ENCODE measurements at regions not wholly inside any gene's neighbourhood (a gene's known extent, or its start where the extent isn't known, plus 50 kb on each side); places are given as distances from the start of the nearest gene placed in this dataset.

DNA sequence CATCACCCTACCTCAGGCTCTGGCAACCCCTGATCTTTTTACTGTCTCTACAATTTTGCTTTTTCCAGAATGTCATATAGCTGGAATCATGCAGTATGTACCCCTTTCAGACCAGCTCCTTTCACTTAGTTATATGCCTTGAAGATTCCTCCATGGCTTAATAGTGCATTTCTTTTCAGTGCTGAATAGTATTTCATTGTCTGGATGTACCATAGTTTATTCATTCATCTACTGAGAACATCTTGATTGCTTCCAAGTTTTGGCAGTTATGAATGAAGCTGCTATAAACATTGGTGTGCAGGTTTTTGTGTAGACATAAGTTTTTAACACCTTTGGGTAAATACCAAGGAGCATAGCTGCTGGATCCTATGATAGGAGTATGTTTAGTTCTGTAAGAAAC is 50.8 kb upstream of the ANP32A start:
- no peak for TF ChIP-seq POLR2A (IDR thresholded peaks at IDR 0.05)
- TF ChIP-seq, protein P1, sequence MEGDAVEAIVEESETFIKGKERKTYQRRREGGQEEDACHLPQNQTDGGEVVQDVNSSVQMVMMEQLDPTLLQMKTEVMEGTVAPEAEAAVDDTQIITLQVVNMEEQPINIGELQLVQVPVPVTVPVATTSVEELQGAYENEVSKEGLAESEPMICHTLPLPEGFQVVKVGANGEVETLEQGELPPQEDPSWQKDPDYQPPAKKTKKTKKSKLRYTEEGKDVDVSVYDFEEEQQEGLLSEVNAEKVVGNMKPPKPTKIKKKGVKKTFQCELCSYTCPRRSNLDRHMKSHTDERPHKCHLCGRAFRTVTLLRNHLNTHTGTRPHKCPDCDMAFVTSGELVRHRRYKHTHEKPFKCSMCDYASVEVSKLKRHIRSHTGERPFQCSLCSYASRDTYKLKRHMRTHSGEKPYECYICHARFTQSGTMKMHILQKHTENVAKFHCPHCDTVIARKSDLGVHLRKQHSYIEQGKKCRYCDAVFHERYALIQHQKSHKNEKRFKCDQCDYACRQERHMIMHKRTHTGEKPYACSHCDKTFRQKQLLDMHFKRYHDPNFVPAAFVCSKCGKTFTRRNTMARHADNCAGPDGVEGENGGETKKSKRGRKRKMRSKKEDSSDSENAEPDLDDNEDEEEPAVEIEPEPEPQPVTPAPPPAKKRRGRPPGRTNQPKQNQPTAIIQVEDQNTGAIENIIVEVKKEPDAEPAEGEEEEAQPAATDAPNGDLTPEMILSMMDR (IDR thresholded peaks at IDR 0.05), result no peak
- no peak for TF ChIP-seq EP300 (IDR thresholded peaks at IDR 0.05)
